Tibial nerve (tissue), 3 donors: ENCODE measurements at regions not wholly inside any gene's neighbourhood (a gene's known extent, or its start where the extent isn't known, plus 50 kb on each side); places are given as distances from the start of the nearest gene placed in this dataset.
"Not testable (repeated sequence)": the region's sequence is repeated elsewhere in the genome, so short reads cannot be mapped to it uniquely, and the experiment has no call there.

ENCODE experiments used
- CTCF ChIP-seq, 5 experiments: fragments of 200-600 bp in 3 of 5; fragments of 450-650 bp in 2 of 5; sonication (generic) in 3 of 5; IDR thresholded peaks; one replicate each; pipeline ENCODE4 v1.5.1; 2016 to 2019; ENCODE audit warnings: antibody characterized with exemption in 5 of 5, mild to moderate bottlenecking in 3 of 5, moderate library complexity in 2 of 5
- POLR2A ChIP-seq, 2 donors: fragments of 450-650 bp; IDR thresholded peaks; one replicate each; pipeline ENCODE4 v1.6.1; 2017; ENCODE audit warnings: antibody characterized with exemption in 2 of 2, mild to moderate bottlenecking in 2 of 2, moderate library complexity in 2 of 2

GRCh38 chr2:145367334-145367733 is 847.4 kb upstream of the ZEB2 start:
- TF ChIP-seq CTCF, POLR2A (IDR thresholded peaks at IDR 0.05): not testable (repeated sequence)
